ENCODE measurements at regions not wholly inside any gene's neighbourhood (a gene's known extent, or its start where the extent isn't known, plus 50 kb on each side); places are given as distances from the start of the nearest gene placed in this dataset.

DNA sequence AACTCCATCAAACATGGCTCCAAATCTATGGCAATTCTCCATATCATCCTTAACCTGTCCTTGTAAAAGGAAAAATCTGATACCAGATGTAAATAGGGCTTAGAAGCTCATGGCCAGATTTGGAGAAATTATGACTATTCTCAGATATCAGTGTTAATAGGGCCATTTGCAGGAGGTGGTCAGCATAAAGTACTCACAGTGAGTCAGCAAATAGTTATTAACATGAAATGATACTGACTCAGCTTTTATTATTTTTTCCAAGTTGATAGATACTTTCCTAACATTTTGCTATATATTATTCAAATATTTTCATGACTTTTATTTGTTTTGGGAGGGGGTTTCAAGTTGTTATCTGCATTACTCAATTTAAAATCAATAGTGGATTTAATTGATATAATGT, 255.8 kb downstream of the MFSD1 start:
- TF ChIP-seq, protein P1, sequence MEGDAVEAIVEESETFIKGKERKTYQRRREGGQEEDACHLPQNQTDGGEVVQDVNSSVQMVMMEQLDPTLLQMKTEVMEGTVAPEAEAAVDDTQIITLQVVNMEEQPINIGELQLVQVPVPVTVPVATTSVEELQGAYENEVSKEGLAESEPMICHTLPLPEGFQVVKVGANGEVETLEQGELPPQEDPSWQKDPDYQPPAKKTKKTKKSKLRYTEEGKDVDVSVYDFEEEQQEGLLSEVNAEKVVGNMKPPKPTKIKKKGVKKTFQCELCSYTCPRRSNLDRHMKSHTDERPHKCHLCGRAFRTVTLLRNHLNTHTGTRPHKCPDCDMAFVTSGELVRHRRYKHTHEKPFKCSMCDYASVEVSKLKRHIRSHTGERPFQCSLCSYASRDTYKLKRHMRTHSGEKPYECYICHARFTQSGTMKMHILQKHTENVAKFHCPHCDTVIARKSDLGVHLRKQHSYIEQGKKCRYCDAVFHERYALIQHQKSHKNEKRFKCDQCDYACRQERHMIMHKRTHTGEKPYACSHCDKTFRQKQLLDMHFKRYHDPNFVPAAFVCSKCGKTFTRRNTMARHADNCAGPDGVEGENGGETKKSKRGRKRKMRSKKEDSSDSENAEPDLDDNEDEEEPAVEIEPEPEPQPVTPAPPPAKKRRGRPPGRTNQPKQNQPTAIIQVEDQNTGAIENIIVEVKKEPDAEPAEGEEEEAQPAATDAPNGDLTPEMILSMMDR (IDR thresholded peaks at IDR 0.05), result no peak
- H3K27ac ChIP-seq, result no peak overlapping the region
- H3K4me3 ChIP-seq, result no peak overlapping the region
- no peak for DNase-seq (ENCODE audit: low spot score)

- DNase-seq (ENCODE audit: low spot score), result no peak
- Histone ChIP-seq H3K4me3 (no peak overlapping the region), H3K27ac (no peak overlapping the region)
- TF ChIP-seq, protein P1 (IDR thresholded peaks at IDR 0.05), result no peak
These were observed 257.0 kb downstream of the MFSD1 start for GRCh38 chr3:159058859-159059258.

DNA sequence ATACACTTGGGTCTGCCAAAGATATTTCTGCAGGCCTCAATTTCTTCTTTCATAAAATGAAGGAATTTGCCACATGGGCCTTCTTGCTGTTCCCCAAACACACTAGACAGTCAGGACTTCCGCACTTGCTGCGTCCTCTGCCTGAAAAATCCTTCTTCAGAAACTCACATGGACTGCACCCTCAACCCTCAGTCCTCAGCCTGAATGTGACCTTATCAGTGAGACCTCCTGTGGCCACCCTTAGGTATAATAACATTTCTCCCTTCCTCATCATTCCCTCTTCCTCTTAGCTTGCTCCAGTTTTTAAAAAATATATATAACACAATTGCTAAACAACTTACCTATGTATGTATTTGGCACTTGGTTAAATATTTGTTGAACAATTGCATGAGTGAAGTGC, 257.5 kb downstream of the MFSD1 start:
- Histone ChIP-seq H3K4me3 (no peak overlapping the region), H3K27ac (no peak overlapping the region)
- no peak for DNase-seq (ENCODE audit: low spot score)
- TF ChIP-seq, protein P1 (IDR thresholded peaks at IDR 0.05), result no peak

- TF ChIP-seq, protein P1 (IDR thresholded peaks at IDR 0.05), result no peak
- no peak overlapping the region for H3K4me3 ChIP-seq
- DNase-seq (ENCODE audit: low spot score), result no peak
- H3K27ac ChIP-seq, result no peak overlapping the region
These were observed 261.0 kb downstream of the MFSD1 start for GRCh38 chr3:159062734-159063410.

GRCh38 chr3:159069091-159069490, 267.2 kb downstream of the MFSD1 start, which contains the start of gene IQCJ:
IQCJ (plus strand) TSS chr3:159069319.
- TF ChIP-seq, protein P1 (IDR thresholded peaks at IDR 0.05), result no peak
- no peak within 1 kb of the TSS for H3K4me3 ChIP-seq
- H3K27ac ChIP-seq, result no peak within 1 kb of the TSS
- no peak for DNase-seq (ENCODE audit: low spot score)

DNA sequence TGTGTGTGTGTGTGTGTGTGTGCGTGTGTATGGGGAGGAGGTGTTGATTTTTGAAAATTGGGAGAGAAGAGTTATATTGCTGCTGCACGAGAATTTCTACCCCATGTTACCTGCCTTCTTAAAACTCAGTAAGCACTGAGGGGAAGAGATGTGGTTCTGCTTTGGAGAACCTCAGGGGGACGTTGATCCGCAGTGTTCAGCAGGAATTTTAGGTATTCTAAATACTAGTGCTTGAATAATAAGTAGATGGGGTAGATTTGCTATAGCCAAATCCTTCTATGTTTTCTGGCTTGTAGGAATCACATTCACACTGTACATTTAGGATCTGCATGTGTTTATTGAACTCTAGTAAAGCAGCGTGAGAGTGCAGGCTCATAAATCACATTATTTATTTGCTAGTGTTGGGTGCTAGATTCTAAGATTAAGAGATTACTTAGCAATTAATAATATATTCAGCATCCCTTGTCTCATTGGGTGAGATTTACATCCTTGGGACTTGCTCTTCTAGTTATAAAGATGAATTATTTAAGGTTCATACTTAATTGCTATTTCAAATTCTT, 268.1 kb downstream of the MFSD1 start:
- Histone ChIP-seq H3K27ac (no peak overlapping the region), H3K4me3 (no peak overlapping the region)
- TF ChIP-seq, protein P1 (IDR thresholded peaks at IDR 0.05), result no peak
- no peak for DNase-seq (ENCODE audit: low spot score)

All from coronary artery (tissue), 2 donors.